Endothelial cell of umbilical vein (primary cell): ENCODE measurements at regions not wholly inside any gene's neighbourhood (a gene's known extent, or its start where the extent isn't known, plus 50 kb on each side); places are given as distances from the start of the nearest gene placed in this dataset.

Experiments
- BruUV-seq: library from RNA; stranded (reverse); fragments of 400-500 nt; replicated peaks from 2 replicates; lab custom pipeline; 2021; lab: Mats Ljungman, UMichigan
- CTCF ChIA-PET: fragments of 300-600, 350-600 bp; sonication (Branson Sonifier 250); formaldehyde crosslinking; loops from one replicate; lab custom pipeline; 2021; ENCODE audit warnings: antibody characterized with exemption, inconsistent platforms; lab: Charles Lee
- POLR2A ChIA-PET: fragments of 300-600, 350-600 bp; sonication (Branson Sonifier 250); formaldehyde crosslinking; loops from one replicate; lab custom pipeline; 2021; ENCODE audit warnings: antibody characterized with exemption, inconsistent platforms; lab: Charles Lee
- DNase-seq: peaks from one replicate; pipeline ENCODE4 v3.0.0-alpha.2; 2011; ENCODE audit warnings: low read depth, low spot score
- FAIRE-seq: peaks from 2 replicates; lab custom pipeline; 2011; peaks lifted over from hg19 to GRCh38; lab: Jason Lieb, UNC
- H2AFZ ChIP-seq: 2 replicates; pipeline ENCODE4 v1.6.0; 2012; ENCODE audit warnings: low read depth, low read length, control low read depth, inconsistent platforms
- H3K27ac ChIP-seq: 2 replicates; pipeline ENCODE4 v1.5.1; 2011; ENCODE audit warnings: low read depth, mild to moderate bottlenecking, control low read depth, low read length, moderate library complexity; ENCODE audit not compliant: insufficient read depth
- H3K27me3 ChIP-seq, 2 experiments: 2 replicates each; pipeline versions ENCODE4 v1.6.0 to v1.6.1; 2011; ENCODE audit warnings: low read length in 2 of 2, mixed read lengths in 1 of 2; ENCODE audit not compliant: control insufficient read depth in 2 of 2, insufficient read depth in 2 of 2
- H3K36me3 ChIP-seq, 2 experiments: 2 replicates in 1 of 2; 3 replicates in 1 of 2; pipeline ENCODE4 v1.5.1; 2011; ENCODE audit warnings: low read length in 2 of 2, mild to moderate bottlenecking in 1 of 2, moderate library complexity in 1 of 2; ENCODE audit not compliant: control insufficient read depth in 2 of 2, insufficient read depth in 2 of 2; ENCODE audit errors: extremely low read depth in 1 of 2
- H3K4me1 ChIP-seq: 3 replicates; pipeline ENCODE4 v1.5.1; 2011; ENCODE audit warnings: mild to moderate bottlenecking, low read length; ENCODE audit not compliant: control insufficient read depth, insufficient read depth; ENCODE audit errors: extremely low read depth
- H3K4me2 ChIP-seq: 2 replicates; pipeline ENCODE4 v1.6.1; 2011; ENCODE audit warnings: low read length, control low read depth, mixed read lengths; ENCODE audit not compliant: insufficient read depth
- H3K4me3 ChIP-seq, 3 experiments: fragments of 200-600 bp in 1 of 3; sonication (generic), shearing (Covaris generic) in 1 of 3; replicated peaks in 1 of 3; 2 replicates each; pipeline ENCODE4 v1.5.1; 2011 to 2016; ENCODE audit warnings: control low read depth in 3 of 3, low read length in 3 of 3, mild to moderate bottlenecking in 2 of 3, inconsistent platforms in 1 of 3, low read depth in 1 of 3, moderate library complexity in 1 of 3; ENCODE audit not compliant: insufficient read depth in 1 of 3
- H3K79me2 ChIP-seq: 2 replicates; pipeline ENCODE4 v1.6.0; 2012; ENCODE audit warnings: low read length, inconsistent platforms; ENCODE audit not compliant: control insufficient read depth, insufficient read depth
- H3K9ac ChIP-seq: replicated peaks from 2 replicates; pipeline ENCODE3; 2011; ENCODE audit warnings: low read length, control low read depth; ENCODE audit not compliant: insufficient read depth; ENCODE audit errors: extremely low read depth
- H3K9me1 ChIP-seq: replicated peaks from 3 replicates; pipeline ENCODE4 v1.6.0; 2011; ENCODE audit warnings: mild to moderate bottlenecking, low read length; ENCODE audit not compliant: control insufficient read depth, insufficient read depth; ENCODE audit errors: extremely low read depth
- H3K9me3 ChIP-seq: replicated peaks from 2 replicates; pipeline ENCODE4 v1.5.1; 2012; ENCODE audit warnings: low read length, inconsistent platforms; ENCODE audit not compliant: control insufficient read depth, insufficient read depth
- H4K20me1 ChIP-seq: replicated peaks from 2 replicates; pipeline ENCODE3; 2011; ENCODE audit warnings: mild to moderate bottlenecking, low read length; ENCODE audit not compliant: control insufficient read depth, insufficient read depth; ENCODE audit errors: extremely low read depth
- CTCF ChIP-seq, 2 donors: IDR thresholded peaks; 1 replicate in 1 of 2; 2 replicates in 1 of 2; pipeline ENCODE4 v1.5.1; 2011; ENCODE audit warnings: low read length in 2 of 2, mild to moderate bottlenecking in 2 of 2, moderate library complexity in 2 of 2, control low read depth in 1 of 2, inconsistent platforms in 1 of 2, low read depth in 1 of 2; ENCODE audit not compliant: insufficient read depth in 1 of 2; ENCODE audit errors: extremely low read depth in 1 of 2
- EZH2 ChIP-seq: IDR thresholded peaks from 2 replicates; pipeline ENCODE4 v1.6.1; 2012; ENCODE audit warnings: borderline replicate concordance, low read depth, mild to moderate bottlenecking, moderate library complexity, low read length, inconsistent platforms; ENCODE audit not compliant: severe bottlenecking
- FOS ChIP-seq: IDR thresholded peaks from 2 replicates; pipeline ENCODE4 v1.6.1; 2011; ENCODE audit warnings: mild to moderate bottlenecking, low read length, moderate library complexity, borderline replicate concordance; ENCODE audit not compliant: insufficient read depth
- GATA2 ChIP-seq: IDR thresholded peaks from 2 replicates; pipeline ENCODE4 v1.7.0; 2011; ENCODE audit warnings: low read depth, mild to moderate bottlenecking, moderate library complexity, mixed read lengths, low read length; ENCODE audit not compliant: insufficient read length, insufficient read depth
- JUN ChIP-seq: IDR thresholded peaks from 2 replicates; pipeline ENCODE4 v1.6.1; 2011; ENCODE audit warnings: borderline replicate concordance, low read depth; ENCODE audit not compliant: insufficient read length, insufficient read depth
- MAX ChIP-seq: IDR thresholded peaks from 2 replicates; pipeline ENCODE4 v1.6.1; 2011; ENCODE audit not compliant: insufficient read depth, insufficient read length
- MYC ChIP-seq: IDR thresholded peaks from one replicate; pipeline ENCODE4 v1.6.1; 2011; ENCODE audit warnings: mild to moderate bottlenecking, low read depth, low read length
- POLR2A ChIP-seq: IDR thresholded peaks from 2 replicates; pipeline ENCODE4 v1.6.1; 2012; ENCODE audit warnings: low read depth, mild to moderate bottlenecking, control low read depth, low read length
- POLR2AphosphoS5 ChIP-seq: IDR thresholded peaks from 2 replicates; pipeline ENCODE4 v1.6.1; 2012; ENCODE audit warnings: low read depth, mild to moderate bottlenecking, control low read depth, low read length, moderate library complexity; ENCODE audit not compliant: insufficient read depth
- dilution Hi-C: fragments of 300-500 bp; cut with MboI; formaldehyde crosslinking; loops from one replicate; pipeline ENCODE4 v1.15.0; 2019; ENCODE audit warnings: low sequenced_read_pairs; ENCODE audit not compliant: extremely low pct_ligation_motif_present
- intact Hi-C: fragments of 100-400 bp; cut with micrococcal nuclease; formaldehyde crosslinking; loops from one replicate; pipeline ENCODE4 v1.10.0; 2022

GRCh38 chr3:150098621-150099020, 127.9 kb upstream of the PFN2 start:
- TF ChIP-seq POLR2A (no peak), JUN (no peak), MYC (no peak), EZH2 (no peak), GATA2 (no peak), CTCF (IDR thresholded peaks at IDR 0.05; ENCODE audit: extremely low read depth in 1 of 2, insufficient read depth in 1 of 2, low read depth in 1 of 2, low read length in 2 of 2) (no peak), POLR2AphosphoS5 (no peak), MAX (no peak), FOS (no peak)
- CTCF ChIA-PET: interaction anchor here (1.0 kb wide), 1 partner anchor 86 kb away, joined by 3 read pairs; no protein-coding TSS in a partner anchor
- dilution Hi-C loops: no loop called here

More at GRCh38 chr3:150098621-150099020, 127.9 kb upstream of the PFN2 start:
- no peak for DNase-seq
- Histone ChIP-seq H3K4me1 (no peaks in the 10 kb centered on the region), H3K27ac (no peak overlapping the region), H2AFZ (no peak overlapping the region), H4K20me1 (no peaks in the 10 kb centered on the region), H3K9ac (no peak overlapping the region), H3K79me2 (no peaks in the 10 kb centered on the region), H3K4me3 (no peak overlapping the region), H3K9me1 (no peaks in the 10 kb centered on the region), H3K4me2 (no peak overlapping the region), H3K27me3 (peaks cover 0 to 1% of the 10 kb centered on the region in 2 experiments), H3K9me3 (no peaks in the 10 kb centered on the region), H3K36me3 (no peaks in the 10 kb centered on the region)
- POLR2A ChIA-PET: no interaction called here
- intact Hi-C loops: no loop called here
- no TSS peak for BruUV-seq
- FAIRE-seq: no peak
